DMS53 treated with DMSO at 0.1 percent for 48 hours (cell line): ENCODE measurements at regions not wholly inside any gene's neighbourhood (a gene's known extent, or its start where the extent isn't known, plus 50 kb on each side); places are given as distances from the start of the nearest gene placed in this dataset.

ENCODE experiments used
- DNase-seq: peaks from one replicate; lab custom pipeline; 2025; ENCODE audit not compliant: unreplicated experiment; lab: John Stamatoyannopoulos, UW

GRCh38 chr9:80359291-80359690 is 787.5 kb downstream of the TLE4 start:
- DNase-seq: no peak

GRCh38 chr9:80352967-80353366 is 781.2 kb downstream of the TLE4 start:
- DNase-seq: no peak

GRCh38 chr9:80351612-80352011 is 779.8 kb downstream of the TLE4 start:
- DNase-seq: no peak

GRCh38 chr9:80326105-80326504 is 754.3 kb downstream of the TLE4 start:
- DNase-seq: no peak

GRCh38 chr9:80320916-80321315 is 749.2 kb downstream of the TLE4 start:
- no peak for DNase-seq

- DNase-seq: no peak
Measured at GRCh38 chr9:80320480-80320879, 748.7 kb downstream of the TLE4 start.

- DNase-seq: no peak
Measured at GRCh38 chr9:80305136-80305535, 733.4 kb downstream of the TLE4 start.

GRCh38 chr9:80294955-80295354 is 723.2 kb downstream of the TLE4 start:
- no peak for DNase-seq

GRCh38 chr9:80294318-80294717 is 722.6 kb downstream of the TLE4 start:
- no peak for DNase-seq

- DNase-seq: no peak
Measured at GRCh38 chr9:80292231-80292630, 720.5 kb downstream of the TLE4 start.

- no peak for DNase-seq
Measured at GRCh38 chr9:80285326-80285725, 713.6 kb downstream of the TLE4 start.

- DNase-seq: no peak
Measured at GRCh38 chr9:80282766-80283165, 711.0 kb downstream of the TLE4 start.

GRCh38 chr9:80259079-80259478 is 687.3 kb downstream of the TLE4 start:
- DNase-seq: no peak

- DNase-seq: no peak
Measured at GRCh38 chr9:80251778-80252177, 680.0 kb downstream of the TLE4 start.

GRCh38 chr9:80242022-80242421 is 670.3 kb downstream of the TLE4 start:
- no peak for DNase-seq

- DNase-seq: no peak
Measured at GRCh38 chr9:80235752-80236151, 664.0 kb downstream of the TLE4 start.

GRCh38 chr9:80233906-80234305 is 662.1 kb downstream of the TLE4 start:
- DNase-seq: no peak

- DNase-seq: no peak
Measured at GRCh38 chr9:80233102-80233843, 661.5 kb downstream of the TLE4 start.

GRCh38 chr9:80231318-80232236 is 659.8 kb downstream of the TLE4 start:
- no peak for DNase-seq

GRCh38 chr9:80223897-80224296 is 652.1 kb downstream of the TLE4 start:
- no peak for DNase-seq

- no peak for DNase-seq
Measured at GRCh38 chr9:80222466-80223169, 650.9 kb downstream of the TLE4 start.

GRCh38 chr9:80218328-80218727 is 646.6 kb downstream of the TLE4 start:
- DNase-seq: no peak
